Thyroid gland (tissue), 4 donors: ENCODE measurements at regions not wholly inside any gene's neighbourhood (a gene's known extent, or its start where the extent isn't known, plus 50 kb on each side); places are given as distances from the start of the nearest gene placed in this dataset.

Experiments
- POLR2A ChIP-seq, 2 donors: fragments of 450-650 bp; IDR thresholded peaks; one replicate each; pipeline ENCODE4 v1.6.1; 2017; ENCODE audit warnings: antibody characterized with exemption in 2 of 2, mild to moderate bottlenecking in 2 of 2, moderate library complexity in 1 of 2
- TF ChIP-seq, protein P1 (sequence below), 6 experiments: fragments of 200-600 bp in 3 of 6; fragments of 450-650 bp in 3 of 6; sonication (generic) in 3 of 6; IDR thresholded peaks; one replicate each; pipeline ENCODE4 v1.5.1; 2016 to 2019; ENCODE audit warnings: antibody characterized with exemption in 6 of 6, mild to moderate bottlenecking in 2 of 6, inconsistent platforms in 1 of 6, moderate library complexity in 1 of 6

DNA sequence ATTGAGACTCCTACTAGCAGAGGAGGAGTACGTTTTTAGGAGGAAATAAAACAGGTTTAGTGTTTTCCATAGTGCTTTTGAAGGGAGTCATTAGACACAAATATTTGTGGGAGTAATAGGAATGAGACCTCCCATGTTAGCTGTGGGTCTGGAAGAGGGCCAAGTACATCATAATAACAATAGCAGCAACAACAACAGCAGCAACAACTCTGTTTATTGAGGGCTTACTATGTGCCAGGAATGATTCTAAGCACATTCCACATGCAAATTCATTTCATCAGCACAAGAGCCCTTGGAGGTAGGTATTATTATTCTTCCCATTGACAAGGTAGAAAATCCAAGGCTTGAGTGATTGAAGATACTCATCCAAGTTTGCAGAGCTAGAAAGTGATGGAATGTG, 384.2 kb upstream of the RPS23 start:
- TF ChIP-seq, protein P1, sequence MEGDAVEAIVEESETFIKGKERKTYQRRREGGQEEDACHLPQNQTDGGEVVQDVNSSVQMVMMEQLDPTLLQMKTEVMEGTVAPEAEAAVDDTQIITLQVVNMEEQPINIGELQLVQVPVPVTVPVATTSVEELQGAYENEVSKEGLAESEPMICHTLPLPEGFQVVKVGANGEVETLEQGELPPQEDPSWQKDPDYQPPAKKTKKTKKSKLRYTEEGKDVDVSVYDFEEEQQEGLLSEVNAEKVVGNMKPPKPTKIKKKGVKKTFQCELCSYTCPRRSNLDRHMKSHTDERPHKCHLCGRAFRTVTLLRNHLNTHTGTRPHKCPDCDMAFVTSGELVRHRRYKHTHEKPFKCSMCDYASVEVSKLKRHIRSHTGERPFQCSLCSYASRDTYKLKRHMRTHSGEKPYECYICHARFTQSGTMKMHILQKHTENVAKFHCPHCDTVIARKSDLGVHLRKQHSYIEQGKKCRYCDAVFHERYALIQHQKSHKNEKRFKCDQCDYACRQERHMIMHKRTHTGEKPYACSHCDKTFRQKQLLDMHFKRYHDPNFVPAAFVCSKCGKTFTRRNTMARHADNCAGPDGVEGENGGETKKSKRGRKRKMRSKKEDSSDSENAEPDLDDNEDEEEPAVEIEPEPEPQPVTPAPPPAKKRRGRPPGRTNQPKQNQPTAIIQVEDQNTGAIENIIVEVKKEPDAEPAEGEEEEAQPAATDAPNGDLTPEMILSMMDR (IDR thresholded peaks at IDR 0.05): no peak
- no peak for TF ChIP-seq POLR2A (IDR thresholded peaks at IDR 0.05)
